SK-N-SH treated with all-trans-retinoic acid at 6 μM for 48 hours (cell line): ENCODE measurements at regions not wholly inside any gene's neighbourhood (a gene's known extent, or its start where the extent isn't known, plus 50 kb on each side); places are given as distances from the start of the nearest gene placed in this dataset.

Experiments used
- ATAC-seq: fragments of 200-7000 bp; cut with Tn5 transposase; 3 replicates; pipeline ENCODE4 v1.9.1; 2020; ENCODE audit warnings: mild to moderate bottlenecking, moderate library complexity
- BACH2 ChIP-seq: fragments of 250-450 bp; sonication (Bioruptor Pico); IDR thresholded peaks from 2 replicates; pipeline ENCODE4 v1.9.0; 2021; ENCODE audit warnings: mild to moderate bottlenecking, borderline replicate concordance
- CSDC2 ChIP-seq: fragments of 250-450 bp; sonication (Bioruptor Pico); IDR thresholded peaks from 2 replicates; pipeline ENCODE4 v1.5.0; 2020; ENCODE audit warnings: mild to moderate bottlenecking, moderate library complexity
- ESRRG ChIP-seq: fragments of 250-450 bp; sonication (Bioruptor Pico); IDR thresholded peaks from 2 replicates; pipeline ENCODE4 v1.6.1; 2021; ENCODE audit warnings: mild to moderate bottlenecking
- ISL1 ChIP-seq: fragments of 250-450 bp; sonication (Bioruptor Pico); IDR thresholded peaks from 2 replicates; pipeline ENCODE4 v2.1.2; 2022; ENCODE audit warnings: mild to moderate bottlenecking, moderate library complexity
- OSR1 ChIP-seq: fragments of 250-450 bp; sonication (Bioruptor Pico); IDR thresholded peaks from 2 replicates; pipeline ENCODE4 v1.8.0; 2022; ENCODE audit warnings: moderate library complexity, mild to moderate bottlenecking, inconsistent platforms
- PPARA ChIP-seq: fragments of 250-450 bp; sonication (Bioruptor Pico); IDR thresholded peaks from 2 replicates; pipeline ENCODE4 v1.5.0; 2020; ENCODE audit warnings: mild to moderate bottlenecking, borderline replicate concordance
- RARB ChIP-seq: fragments of 250-450 bp; sonication (Bioruptor Pico); IDR thresholded peaks from 2 replicates; pipeline ENCODE4 v1.8.0; 2021; ENCODE audit warnings: mild to moderate bottlenecking, moderate library complexity
- SNAI2 ChIP-seq: fragments of 250-450 bp; sonication (Bioruptor Pico); IDR thresholded peaks from 2 replicates; pipeline ENCODE4 v1.5.0; 2020; ENCODE audit warnings: mild to moderate bottlenecking, moderate library complexity
- TCF4 ChIP-seq: fragments of 250-450 bp; sonication (Bioruptor Pico); IDR thresholded peaks from 2 replicates; pipeline ENCODE4 v1.8.0; 2021; ENCODE audit warnings: mild to moderate bottlenecking, moderate library complexity, borderline replicate concordance
- TOX ChIP-seq: fragments of 250-450 bp; sonication (Bioruptor Pico); IDR thresholded peaks from 2 replicates; pipeline ENCODE4 v1.8.0; 2021; ENCODE audit warnings: mild to moderate bottlenecking, moderate library complexity, borderline replicate concordance
- ZC3H10 ChIP-seq: fragments of 250-450 bp; sonication (Bioruptor Pico); IDR thresholded peaks from 2 replicates; pipeline ENCODE4 v1.5.1; 2021; ENCODE audit warnings: mild to moderate bottlenecking, moderate library complexity
- ZFP3 ChIP-seq: fragments of 250-450 bp; sonication (Bioruptor Pico); IDR thresholded peaks from 2 replicates; pipeline ENCODE4 v1.5.0; 2020; ENCODE audit warnings: mild to moderate bottlenecking, moderate library complexity
- ZFP30 ChIP-seq: fragments of 450-650 bp; formaldehyde crosslinking; IDR thresholded peaks from 2 replicates; pipeline ENCODE4 v1.5.0; 2022; ENCODE audit warnings: mild to moderate bottlenecking, moderate library complexity
- ZNF565 ChIP-seq: fragments of 450-650 bp; formaldehyde crosslinking; conservative IDR thresholded peaks from 2 replicates; pipeline ENCODE4 v1.5.0; 2020; ENCODE audit warnings: low read depth, mild to moderate bottlenecking, moderate library complexity
- ZNF8 ChIP-seq: fragments of 450-650 bp; formaldehyde crosslinking; IDR thresholded peaks from 2 replicates; pipeline ENCODE4 v1.5.0; 2020; ENCODE audit warnings: mild to moderate bottlenecking, moderate library complexity
- TF ChIP-seq, protein P1 (sequence below): fragments of 250-450 bp; sonication (Bioruptor Pico); IDR thresholded peaks from 2 replicates; pipeline ENCODE4 v1.5.0; 2020; ENCODE audit warnings: mild to moderate bottlenecking, moderate library complexity
- TF ChIP-seq, protein P2 (sequence below): fragments of 250-450 bp; sonication (Bioruptor Pico); IDR thresholded peaks from 2 replicates; pipeline ENCODE4 v1.5.1; 2021; ENCODE audit warnings: mild to moderate bottlenecking, moderate library complexity
- TF ChIP-seq, protein P3 (sequence below): fragments of 250-450 bp; sonication (Bioruptor Pico); IDR thresholded peaks from 2 replicates; pipeline ENCODE4 v1.8.0; 2020; ENCODE audit warnings: mild to moderate bottlenecking, moderate library complexity, borderline replicate concordance
- TF ChIP-seq, protein P4 (sequence below): fragments of 250-450 bp; sonication (Bioruptor Pico); IDR thresholded peaks from 2 replicates; pipeline ENCODE4 v1.5.1; 2020; ENCODE audit warnings: low read depth, mild to moderate bottlenecking, moderate library complexity

DNA sequence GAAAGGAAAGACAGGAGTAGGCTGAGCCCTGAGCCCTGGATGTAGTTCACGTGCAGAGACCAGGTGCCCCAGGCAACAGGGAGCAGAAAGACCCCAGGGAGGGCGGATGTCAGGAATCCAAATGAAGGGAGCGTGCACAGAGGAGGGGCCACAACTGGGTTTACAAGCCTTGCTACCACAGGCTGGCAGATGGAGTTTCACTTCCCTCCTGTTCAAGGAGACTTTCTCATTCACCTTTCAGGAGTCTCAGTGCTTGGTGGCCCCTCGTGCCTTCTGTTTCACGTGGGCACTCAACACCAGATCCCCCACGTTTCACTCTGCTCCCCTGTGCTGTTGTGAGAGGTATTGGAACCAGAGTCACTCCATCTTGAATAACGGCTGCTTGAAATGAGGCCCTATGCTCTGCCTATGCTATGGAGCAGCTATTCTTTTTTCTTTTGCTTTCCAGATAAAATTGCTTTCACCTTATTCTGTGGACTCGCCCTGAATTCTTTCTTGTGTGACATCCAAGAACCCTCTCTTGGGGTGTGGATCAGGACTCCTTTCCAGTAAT, 601.4 kb upstream of the IGFBP3 start:
- no peak for ATAC-seq
- no peak for TF ChIP-seq PPARA (CRISPR knock-in tag)
- no peak for TF ChIP-seq TCF4 (CRISPR knock-in tag)
- TF ChIP-seq, protein P1, sequence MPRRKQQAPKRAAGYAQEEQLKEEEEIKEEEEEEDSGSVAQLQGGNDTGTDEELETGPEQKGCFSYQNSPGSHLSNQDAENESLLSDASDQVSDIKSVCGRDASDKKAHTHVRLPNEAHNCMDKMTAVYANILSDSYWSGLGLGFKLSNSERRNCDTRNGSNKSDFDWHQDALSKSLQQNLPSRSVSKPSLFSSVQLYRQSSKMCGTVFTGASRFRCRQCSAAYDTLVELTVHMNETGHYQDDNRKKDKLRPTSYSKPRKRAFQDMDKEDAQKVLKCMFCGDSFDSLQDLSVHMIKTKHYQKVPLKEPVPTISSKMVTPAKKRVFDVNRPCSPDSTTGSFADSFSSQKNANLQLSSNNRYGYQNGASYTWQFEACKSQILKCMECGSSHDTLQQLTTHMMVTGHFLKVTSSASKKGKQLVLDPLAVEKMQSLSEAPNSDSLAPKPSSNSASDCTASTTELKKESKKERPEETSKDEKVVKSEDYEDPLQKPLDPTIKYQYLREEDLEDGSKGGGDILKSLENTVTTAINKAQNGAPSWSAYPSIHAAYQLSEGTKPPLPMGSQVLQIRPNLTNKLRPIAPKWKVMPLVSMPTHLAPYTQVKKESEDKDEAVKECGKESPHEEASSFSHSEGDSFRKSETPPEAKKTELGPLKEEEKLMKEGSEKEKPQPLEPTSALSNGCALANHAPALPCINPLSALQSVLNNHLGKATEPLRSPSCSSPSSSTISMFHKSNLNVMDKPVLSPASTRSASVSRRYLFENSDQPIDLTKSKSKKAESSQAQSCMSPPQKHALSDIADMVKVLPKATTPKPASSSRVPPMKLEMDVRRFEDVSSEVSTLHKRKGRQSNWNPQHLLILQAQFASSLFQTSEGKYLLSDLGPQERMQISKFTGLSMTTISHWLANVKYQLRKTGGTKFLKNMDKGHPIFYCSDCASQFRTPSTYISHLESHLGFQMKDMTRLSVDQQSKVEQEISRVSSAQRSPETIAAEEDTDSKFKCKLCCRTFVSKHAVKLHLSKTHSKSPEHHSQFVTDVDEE (CRISPR knock-in tag), result no peak
- TF ChIP-seq ISL1 (CRISPR knock-in tag), result no peak
- no peak for TF ChIP-seq RARB (CRISPR knock-in tag)

DNA sequence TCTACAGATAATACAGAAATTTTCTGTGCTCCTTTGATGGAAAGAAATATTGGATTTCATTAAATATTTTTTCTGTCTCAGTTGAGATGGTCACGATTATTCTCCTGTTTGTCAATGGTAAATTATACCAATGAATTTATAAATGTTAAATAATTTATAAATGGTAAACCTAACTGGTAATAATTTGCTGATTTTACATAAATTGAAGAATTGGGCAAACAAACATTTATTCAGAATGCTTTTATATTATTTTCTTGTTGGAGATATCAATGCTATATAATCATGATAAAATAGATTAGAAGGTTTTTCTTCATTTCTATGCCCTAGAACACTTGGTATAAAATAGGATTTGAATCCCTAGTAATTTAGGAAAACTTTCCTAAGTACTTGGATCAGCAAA, 597.6 kb upstream of the IGFBP3 start:
- no peak for ATAC-seq
- TF ChIP-seq ISL1 (CRISPR knock-in tag) (no peak), ZFP30 (no peak), ZNF8 (no peak), ZNF565 (CRISPR knock-in tag) (no peak), ZFP3 (CRISPR knock-in tag) (no peak), ZC3H10 (CRISPR knock-in tag) (no peak)

DNA sequence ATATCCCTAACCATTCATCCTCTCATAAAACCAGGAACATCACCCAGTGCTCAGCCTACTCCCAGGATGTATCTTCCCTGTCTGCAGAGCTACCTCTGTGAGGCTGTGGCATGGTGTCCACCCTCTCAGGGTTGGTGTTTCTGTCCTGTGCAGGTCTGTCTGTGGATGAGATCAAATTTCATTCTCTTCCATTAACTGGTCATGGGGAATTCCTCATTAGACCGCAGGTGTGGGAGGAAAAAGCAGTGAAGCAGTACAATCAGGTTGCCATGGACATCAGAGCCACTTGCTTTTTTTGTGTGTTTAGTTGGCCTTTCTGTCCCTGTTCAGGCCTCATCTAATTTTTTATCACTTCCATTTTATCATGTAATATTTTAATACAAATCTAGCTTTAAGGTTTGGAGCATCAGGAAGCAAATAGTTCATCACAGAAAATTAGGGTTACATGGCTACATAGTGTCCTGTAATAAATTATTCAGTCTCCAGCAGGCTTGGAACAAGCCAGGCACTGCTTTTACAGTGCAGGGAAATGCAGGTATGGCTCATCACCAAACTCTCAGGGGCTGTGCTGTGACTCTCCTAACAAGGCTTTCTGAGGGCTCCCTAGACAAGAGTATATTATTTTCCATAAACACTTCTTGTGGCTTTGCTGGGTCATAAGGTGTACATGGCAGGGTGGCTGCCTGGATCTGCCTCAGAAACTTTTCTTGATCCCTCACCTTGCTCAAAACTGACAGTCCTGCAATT, 594.9 kb upstream of the IGFBP3 start:
- no peak for ATAC-seq
- TF ChIP-seq, protein P1 (CRISPR knock-in tag), result no peak
- TF ChIP-seq ZNF565 (CRISPR knock-in tag), result no peak
- TF ChIP-seq RARB (CRISPR knock-in tag), result no peak
- TF ChIP-seq, protein P2, sequence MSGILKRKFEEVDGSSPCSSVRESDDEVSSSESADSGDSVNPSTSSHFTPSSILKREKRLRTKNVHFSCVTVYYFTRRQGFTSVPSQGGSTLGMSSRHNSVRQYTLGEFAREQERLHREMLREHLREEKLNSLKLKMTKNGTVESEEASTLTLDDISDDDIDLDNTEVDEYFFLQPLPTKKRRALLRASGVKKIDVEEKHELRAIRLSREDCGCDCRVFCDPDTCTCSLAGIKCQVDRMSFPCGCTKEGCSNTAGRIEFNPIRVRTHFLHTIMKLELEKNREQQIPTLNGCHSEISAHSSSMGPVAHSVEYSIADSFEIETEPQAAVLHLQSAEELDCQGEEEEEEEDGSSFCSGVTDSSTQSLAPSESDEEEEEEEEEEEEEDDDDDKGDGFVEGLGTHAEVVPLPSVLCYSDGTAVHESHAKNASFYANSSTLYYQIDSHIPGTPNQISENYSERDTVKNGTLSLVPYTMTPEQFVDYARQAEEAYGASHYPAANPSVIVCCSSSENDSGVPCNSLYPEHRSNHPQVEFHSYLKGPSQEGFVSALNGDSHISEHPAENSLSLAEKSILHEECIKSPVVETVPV (CRISPR knock-in tag), result no peak
- TF ChIP-seq CSDC2 (CRISPR knock-in tag), result no peak
- TF ChIP-seq PPARA (CRISPR knock-in tag), result no peak
- TF ChIP-seq BACH2 (CRISPR knock-in tag), result no peak
- TF ChIP-seq, protein P3, sequence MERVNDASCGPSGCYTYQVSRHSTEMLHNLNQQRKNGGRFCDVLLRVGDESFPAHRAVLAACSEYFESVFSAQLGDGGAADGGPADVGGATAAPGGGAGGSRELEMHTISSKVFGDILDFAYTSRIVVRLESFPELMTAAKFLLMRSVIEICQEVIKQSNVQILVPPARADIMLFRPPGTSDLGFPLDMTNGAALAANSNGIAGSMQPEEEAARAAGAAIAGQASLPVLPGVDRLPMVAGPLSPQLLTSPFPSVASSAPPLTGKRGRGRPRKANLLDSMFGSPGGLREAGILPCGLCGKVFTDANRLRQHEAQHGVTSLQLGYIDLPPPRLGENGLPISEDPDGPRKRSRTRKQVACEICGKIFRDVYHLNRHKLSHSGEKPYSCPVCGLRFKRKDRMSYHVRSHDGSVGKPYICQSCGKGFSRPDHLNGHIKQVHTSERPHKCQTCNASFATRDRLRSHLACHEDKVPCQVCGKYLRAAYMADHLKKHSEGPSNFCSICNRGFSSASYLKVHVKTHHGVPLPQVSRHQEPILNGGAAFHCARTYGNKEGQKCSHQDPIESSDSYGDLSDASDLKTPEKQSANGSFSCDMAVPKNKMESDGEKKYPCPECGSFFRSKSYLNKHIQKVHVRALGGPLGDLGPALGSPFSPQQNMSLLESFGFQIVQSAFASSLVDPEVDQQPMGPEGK (CRISPR knock-in tag), result no peak
- no peak for TF ChIP-seq SNAI2
- TF ChIP-seq ESRRG (CRISPR knock-in tag), result no peak
- TF ChIP-seq TOX, result no peak
- no peak for TF ChIP-seq ZFP3 (CRISPR knock-in tag)
- TF ChIP-seq OSR1 (CRISPR knock-in tag), result no peak

DNA sequence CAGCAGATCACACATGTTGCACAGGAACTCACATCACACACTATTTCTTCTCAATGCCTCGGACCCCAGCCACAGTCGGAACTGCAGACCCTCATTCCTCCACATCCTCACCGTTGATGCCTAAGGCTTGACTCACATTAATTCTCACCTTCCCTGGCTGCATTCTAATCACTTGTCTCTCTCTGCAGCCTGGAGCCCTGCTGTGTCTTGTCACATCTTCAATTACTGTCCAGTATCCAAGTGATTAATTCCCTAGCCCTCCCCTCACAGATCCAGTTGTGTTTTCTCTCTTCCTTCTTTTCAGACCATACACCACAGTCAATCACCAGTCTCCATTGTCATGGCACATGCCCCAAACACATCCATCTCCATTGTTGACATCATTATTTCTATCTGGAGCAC, 592.4 kb upstream of the IGFBP3 start:
- no peak for ATAC-seq

More for the DNA sequence above, 592.4 kb upstream of the IGFBP3 start:
- TF ChIP-seq OSR1 (CRISPR knock-in tag) (no peak), RARB (CRISPR knock-in tag) (no peak), ZNF565 (CRISPR knock-in tag) (no peak)
- TF ChIP-seq, protein P4, sequence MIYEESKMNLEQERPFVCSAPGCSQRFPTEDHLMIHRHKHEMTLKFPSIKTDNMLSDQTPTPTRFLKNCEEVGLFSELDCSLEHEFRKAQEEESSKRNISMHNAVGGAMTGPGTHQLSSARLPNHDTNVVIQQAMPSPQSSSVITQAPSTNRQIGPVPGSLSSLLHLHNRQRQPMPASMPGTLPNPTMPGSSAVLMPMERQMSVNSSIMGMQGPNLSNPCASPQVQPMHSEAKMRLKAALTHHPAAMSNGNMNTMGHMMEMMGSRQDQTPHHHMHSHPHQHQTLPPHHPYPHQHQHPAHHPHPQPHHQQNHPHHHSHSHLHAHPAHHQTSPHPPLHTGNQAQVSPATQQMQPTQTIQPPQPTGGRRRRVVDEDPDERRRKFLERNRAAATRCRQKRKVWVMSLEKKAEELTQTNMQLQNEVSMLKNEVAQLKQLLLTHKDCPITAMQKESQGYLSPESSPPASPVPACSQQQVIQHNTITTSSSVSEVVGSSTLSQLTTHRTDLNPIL (CRISPR knock-in tag), result no peak
- TF ChIP-seq, protein P1 (CRISPR knock-in tag), result no peak
